SKM-1 treated with dmso at 0.1 percent for 144 hours (cell line): ENCODE measurements at regions not wholly inside any gene's neighbourhood (a gene's known extent, or its start where the extent isn't known, plus 50 kb on each side); places are given as distances from the start of the nearest gene placed in this dataset.

Experiments
- DNase-seq: peaks from one replicate; lab custom pipeline; 2025; ENCODE audit not compliant: unreplicated experiment; lab: John Stamatoyannopoulos, UW

- DNase-seq, result no peak
These were observed 1085.3 kb upstream of the MAP3K7 start for GRCh38 chr6:91672201-91672600.

- DNase-seq, result no peak
These were observed 1083.0 kb upstream of the MAP3K7 start for GRCh38 chr6:91669871-91670268.

GRCh38 chr6:91669154-91669870, 1082.4 kb upstream of the MAP3K7 start:
- DNase-seq, result no peak

- no peak for DNase-seq
These were observed 1080.7 kb upstream of the MAP3K7 start for GRCh38 chr6:91667596-91667995.

- no peak for DNase-seq
These were observed 1077.6 kb upstream of the MAP3K7 start for GRCh38 chr6:91664327-91664959.

- DNase-seq, result no peak
These were observed 1074.0 kb upstream of the MAP3K7 start for GRCh38 chr6:91660893-91661292.

- DNase-seq, result no peak
These were observed 1073.0 kb upstream of the MAP3K7 start for GRCh38 chr6:91659891-91660290.

GRCh38 chr6:91654793-91655192, 1067.9 kb upstream of the MAP3K7 start:
- DNase-seq, result no peak

GRCh38 chr6:91654357-91654756, 1067.5 kb upstream of the MAP3K7 start:
- DNase-seq, result no peak

- DNase-seq, result no peak
These were observed 1067.0 kb upstream of the MAP3K7 start for GRCh38 chr6:91653895-91654294.

- no peak for DNase-seq
These were observed 1066.3 kb upstream of the MAP3K7 start for GRCh38 chr6:91653076-91653723.

- no peak for DNase-seq
These were observed 1059.8 kb upstream of the MAP3K7 start for GRCh38 chr6:91646649-91647048.

- DNase-seq, result no peak
These were observed 1058.9 kb upstream of the MAP3K7 start for GRCh38 chr6:91645811-91646210.

GRCh38 chr6:91637217-91637616, 1050.3 kb upstream of the MAP3K7 start:
- DNase-seq, result no peak

- no peak for DNase-seq
These were observed 1047.9 kb upstream of the MAP3K7 start for GRCh38 chr6:91634791-91635190.

- DNase-seq, result no peak
These were observed 1046.7 kb upstream of the MAP3K7 start for GRCh38 chr6:91633374-91634111.

- DNase-seq, result no peak
These were observed 1045.4 kb upstream of the MAP3K7 start for GRCh38 chr6:91632308-91632707.

- no peak for DNase-seq
These were observed 1044.4 kb upstream of the MAP3K7 start for GRCh38 chr6:91631227-91631626.

- DNase-seq, result no peak
These were observed 1040.0 kb upstream of the MAP3K7 start for GRCh38 chr6:91626911-91627310.

- no peak for DNase-seq
These were observed 1026.6 kb upstream of the MAP3K7 start for GRCh38 chr6:91613481-91613880.

GRCh38 chr6:91611190-91611589, 1024.3 kb upstream of the MAP3K7 start:
- DNase-seq, result no peak

GRCh38 chr6:91608428-91608827, 1021.6 kb upstream of the MAP3K7 start:
- DNase-seq, result no peak
